GM21619 (cell line): ENCODE measurements at regions not wholly inside any gene's neighbourhood (a gene's known extent, or its start where the extent isn't known, plus 50 kb on each side); places are given as distances from the start of the nearest gene placed in this dataset.
"Not testable (repeated sequence)": the region's sequence is repeated elsewhere in the genome, so short reads cannot be mapped to it uniquely, and the experiment has no call there.

Experiments
- ATAC-seq: cut with Tn5 transposase; IDR thresholded peaks from one replicate; pipeline ENCODE4 v1.9.1; 2021; ENCODE audit not compliant: unreplicated experiment

DNA sequence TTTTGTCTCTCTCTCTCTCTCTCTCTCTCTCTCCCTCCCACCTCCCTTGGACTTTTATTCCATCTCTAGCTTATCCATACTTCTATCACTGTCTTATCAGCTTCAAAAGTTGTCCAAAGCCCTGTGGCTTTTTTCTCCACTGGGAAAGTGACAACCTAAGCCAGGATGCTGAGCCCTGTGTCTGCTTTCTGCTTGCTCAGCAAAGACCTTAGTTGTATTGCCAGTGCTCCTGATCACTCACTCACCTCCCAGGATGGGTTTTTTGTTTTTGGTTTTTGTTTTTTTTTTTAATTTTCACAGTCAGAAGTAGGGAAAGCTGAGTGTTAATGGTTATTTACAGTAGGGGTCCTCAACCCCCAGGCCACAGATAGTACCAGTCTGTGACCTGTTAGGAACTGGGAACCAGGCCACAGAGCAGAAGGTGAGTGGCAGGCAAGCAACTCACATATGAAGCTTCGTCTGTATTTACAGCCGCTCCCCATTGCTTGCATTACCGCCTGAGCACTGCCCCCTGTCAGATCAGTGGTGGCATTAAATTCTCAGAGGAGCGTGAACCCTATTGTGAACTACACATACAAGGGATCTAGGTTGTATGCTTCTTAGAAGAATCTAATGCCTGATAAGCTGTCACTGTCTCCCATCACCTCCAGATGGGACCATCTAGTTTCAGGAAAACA, 125.0 kb upstream of the ID4 start:
- no peak for ATAC-seq

GRCh38 chr6:19712998-19713397, 124.2 kb upstream of the ID4 start:
- no peak for ATAC-seq

DNA sequence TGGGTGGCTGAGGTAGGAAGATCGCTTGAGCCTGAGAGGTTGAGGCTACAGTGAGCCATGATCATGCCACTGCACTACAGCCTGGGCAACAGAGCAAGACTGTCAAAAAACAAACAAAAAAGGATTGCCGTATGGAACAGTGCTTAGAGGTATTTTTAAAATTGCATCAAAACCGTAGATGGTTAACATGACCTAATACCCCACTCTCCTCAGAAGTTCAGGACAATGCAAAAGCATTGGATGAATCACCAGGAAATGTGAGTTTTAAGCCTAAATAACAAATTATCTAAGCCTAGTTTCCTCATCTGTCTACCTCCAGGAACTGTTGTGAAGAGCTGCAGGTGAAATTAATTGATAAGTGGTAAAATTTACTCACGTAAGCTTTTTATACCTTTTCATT, 123.8 kb upstream of the ID4 start:
- ATAC-seq, result no peak

DNA sequence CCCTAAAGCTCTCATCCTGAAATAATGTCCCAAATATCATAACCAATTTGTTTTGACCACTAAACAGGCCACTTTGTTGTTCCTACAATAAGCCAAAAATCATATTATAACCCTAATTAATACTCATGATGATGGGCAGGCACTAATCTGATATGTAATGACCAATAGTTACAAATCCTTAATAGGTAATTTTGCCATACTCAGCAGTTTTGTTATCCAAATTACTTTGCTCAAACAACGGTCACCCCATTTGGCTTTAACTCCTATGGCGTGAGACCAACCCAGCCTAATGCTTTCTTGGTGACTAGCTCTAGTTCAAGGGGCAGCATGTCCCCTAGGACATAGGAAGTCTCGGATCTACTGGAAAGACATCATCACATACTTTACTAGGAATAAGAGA, 123.2 kb upstream of the ID4 start:
- ATAC-seq, result no peak

- ATAC-seq, result no peak
Observed at GRCh38 chr6:19714434-19715166, 122.6 kb upstream of the ID4 start.

DNA sequence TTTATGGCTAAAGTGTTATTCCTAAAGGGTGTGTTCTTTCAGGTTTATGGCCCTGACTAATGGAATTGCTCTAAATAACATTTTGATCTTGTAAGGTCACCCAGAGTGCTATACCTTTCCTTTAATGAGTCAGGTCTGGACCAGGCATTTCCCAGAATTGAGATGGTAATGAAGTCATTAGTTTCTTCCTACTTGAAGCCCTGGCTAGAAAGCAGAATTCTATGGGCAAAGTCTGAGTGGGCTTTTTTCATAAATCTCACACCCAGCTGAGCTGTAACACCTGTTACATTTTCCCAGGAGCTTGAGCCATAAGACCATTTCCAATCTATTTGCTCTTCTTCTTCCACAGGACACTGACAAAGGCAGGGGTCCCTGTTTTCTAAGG, 122.0 kb upstream of the ID4 start:
- ATAC-seq, result no peak

- ATAC-seq, result no peak
Observed at GRCh38 chr6:19719691-19720128, 117.5 kb upstream of the ID4 start.

DNA sequence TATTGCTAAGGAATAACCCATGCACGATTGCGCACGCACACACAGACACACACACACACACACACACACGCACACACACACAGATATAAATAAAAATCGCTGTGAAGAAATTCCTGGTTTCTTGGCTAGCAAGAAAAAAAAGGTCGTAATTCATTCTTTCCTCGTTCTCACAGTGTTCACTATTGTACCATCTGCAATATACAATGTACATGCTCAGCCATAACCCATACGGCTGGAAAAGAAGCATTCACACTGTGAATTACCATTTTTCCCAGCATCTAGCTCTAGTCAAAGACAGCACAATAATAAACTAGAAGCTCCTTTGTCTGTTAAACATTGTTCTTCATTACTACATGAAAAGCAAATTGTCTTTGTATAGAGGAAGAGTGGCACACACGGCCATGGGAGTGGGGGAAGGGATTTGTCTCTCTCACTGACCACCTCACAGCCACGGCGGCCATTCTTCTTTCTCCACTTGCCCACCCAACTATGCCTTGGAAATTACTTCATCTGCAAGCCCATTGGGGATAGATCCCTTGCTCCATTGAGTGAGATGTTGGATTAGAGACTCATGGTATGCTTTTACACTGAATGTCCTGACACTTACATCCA, 115.3 kb upstream of the ID4 start:
- no peak for ATAC-seq

- no peak for ATAC-seq
Observed at GRCh38 chr6:19722999-19723398, 114.2 kb upstream of the ID4 start.

DNA sequence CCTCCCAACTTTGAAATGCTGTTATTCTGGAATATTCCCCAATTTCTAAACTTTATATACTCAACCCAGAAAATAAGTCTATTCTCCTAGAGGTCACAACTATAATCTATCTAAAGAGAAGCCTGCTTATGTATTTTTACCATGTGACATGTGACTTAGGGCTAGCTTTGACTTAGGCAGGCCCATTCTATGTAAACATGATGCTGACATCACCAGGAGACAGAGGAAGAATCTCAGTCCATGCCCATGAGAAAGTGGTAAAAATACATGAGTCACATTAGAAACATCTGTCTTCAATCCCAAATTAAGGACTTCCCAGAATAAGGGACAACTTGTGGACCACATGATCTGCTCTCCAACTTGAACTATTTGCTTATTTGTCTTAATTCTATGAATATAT, 113.6 kb upstream of the ID4 start:
- ATAC-seq, result no peak

DNA sequence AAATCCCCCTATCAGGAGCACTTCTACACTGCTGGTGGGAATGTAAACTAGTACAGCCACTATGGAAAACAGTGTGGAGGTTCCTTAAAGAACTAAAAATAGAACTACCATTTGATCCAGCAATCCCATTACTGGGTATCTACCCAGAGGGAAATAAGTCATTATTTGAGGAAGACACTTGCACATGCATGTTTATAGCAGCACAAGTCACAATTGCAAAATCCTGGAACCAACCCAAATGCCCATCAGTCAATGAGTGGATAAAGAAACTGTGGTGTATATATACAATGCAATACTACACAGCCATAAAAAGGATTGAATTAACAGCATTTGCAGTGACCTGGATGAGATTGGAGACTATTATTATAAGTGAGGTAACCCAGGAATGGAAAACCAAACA, 111.7 kb upstream of the ID4 start:
- ATAC-seq, result not testable (repeated sequence)

- ATAC-seq, result no peak
Observed at GRCh38 chr6:19731282-19731681, 105.9 kb upstream of the ID4 start.

- no peak for ATAC-seq
Observed at GRCh38 chr6:19734061-19734460, 103.1 kb upstream of the ID4 start.

DNA sequence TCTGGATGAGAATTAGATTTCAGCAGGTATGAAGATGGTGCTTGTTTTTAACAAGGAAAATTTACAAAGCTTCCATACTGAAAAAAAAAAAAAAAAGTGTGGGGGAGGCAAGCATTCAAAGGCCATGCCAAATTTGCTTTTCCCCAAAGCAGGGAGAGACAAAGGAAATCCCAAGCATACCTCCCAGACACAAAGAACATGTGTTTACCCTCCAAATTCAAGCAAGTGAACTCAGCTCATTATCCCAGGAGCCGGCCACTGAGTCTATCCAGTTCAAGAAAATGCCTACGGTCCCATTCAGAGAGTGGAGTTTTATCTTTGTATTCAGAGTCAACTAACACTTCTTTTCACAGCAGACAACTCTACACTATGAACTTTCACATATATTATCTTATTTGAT, 102.7 kb upstream of the ID4 start:
- ATAC-seq, result no peak

DNA sequence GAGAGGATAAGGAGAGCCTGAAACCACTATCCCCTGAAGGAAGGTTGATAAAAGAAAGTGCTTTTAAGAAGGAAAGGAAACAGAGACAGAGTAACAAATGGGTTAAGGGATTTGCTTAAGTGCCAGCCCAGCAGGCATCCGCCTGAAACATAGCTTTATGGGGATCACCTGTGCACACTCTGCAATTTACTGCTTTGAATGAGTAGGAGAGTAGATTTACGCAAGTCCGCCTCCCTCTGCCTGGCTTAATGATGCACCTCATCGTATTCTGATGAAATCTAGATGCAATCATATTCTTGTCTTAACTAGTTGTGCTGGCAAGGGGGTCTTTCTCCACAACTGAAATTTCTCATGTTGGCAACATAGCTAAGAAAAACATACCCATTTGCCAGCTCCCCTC, 101.1 kb upstream of the ID4 start:
- no peak for ATAC-seq

GRCh38 chr6:19738010-19738409, 99.2 kb upstream of the ID4 start:
- no peak for ATAC-seq

DNA sequence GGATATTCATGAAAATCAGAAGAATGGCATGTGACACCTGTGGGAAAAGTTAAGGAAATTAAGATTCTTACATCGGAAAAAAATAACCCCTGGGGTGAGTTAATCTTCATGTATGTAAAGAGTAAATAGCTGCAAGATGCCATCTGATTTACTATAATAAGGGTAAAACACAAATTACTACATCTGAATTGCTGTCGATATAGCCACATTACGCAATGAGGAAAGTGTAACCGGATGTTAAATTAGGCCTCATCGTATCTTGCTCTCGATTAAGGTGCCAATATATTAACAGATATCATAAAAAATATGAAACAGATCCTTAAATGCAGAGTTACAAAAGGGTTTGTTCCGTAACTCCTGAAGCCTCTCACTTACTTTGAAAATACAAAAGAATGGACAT, 87.4 kb upstream of the ID4 start:
- ATAC-seq, result no peak

GRCh38 chr6:19752746-19753145, 84.4 kb upstream of the ID4 start:
- no peak for ATAC-seq

GRCh38 chr6:19753826-19754225, 83.3 kb upstream of the ID4 start:
- ATAC-seq, result no peak

DNA sequence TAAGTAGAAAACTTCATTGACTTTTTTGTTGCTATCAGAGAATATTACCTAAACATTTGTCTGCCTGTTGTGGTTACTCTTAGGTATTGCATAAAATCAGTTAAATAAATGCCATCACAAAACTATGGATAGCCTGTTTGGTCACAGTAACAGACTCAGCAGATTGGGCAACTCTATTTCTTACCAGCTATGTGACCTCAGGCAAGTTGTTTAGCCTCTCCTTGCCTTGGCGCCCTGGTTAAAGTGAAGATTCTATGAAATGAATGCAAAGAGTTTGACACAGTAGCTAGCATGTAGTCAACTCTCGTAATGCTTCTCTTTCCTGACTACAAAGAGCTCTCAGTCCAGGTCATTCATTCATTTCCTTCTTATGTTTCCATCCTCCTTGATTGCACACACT, 82.5 kb upstream of the ID4 start:
- ATAC-seq, result no peak

GRCh38 chr6:19755181-19755580, 82.0 kb upstream of the ID4 start:
- no peak for ATAC-seq

DNA sequence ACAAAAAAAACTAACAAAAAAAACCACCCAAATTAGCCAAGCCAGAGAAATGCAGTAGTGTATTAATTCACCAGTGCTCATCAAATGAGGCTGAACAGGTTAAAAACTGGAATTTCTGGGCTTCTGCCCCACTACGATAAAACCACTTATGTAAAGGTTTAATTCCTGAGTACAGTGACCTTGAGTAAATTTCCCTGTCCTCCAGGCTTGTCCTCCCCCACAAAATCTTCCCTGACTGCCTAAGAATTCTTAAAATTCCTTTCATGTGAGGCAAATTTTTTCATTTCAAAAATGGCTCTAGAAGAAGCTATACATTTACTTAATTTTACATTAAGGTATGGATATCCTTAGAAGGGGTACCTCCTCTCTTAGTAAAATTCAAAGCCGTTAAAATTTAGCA, 80.1 kb upstream of the ID4 start:
- ATAC-seq, result no peak
